ENCODE measurements at regions not wholly inside any gene's neighbourhood (a gene's known extent, or its start where the extent isn't known, plus 50 kb on each side); places are given as distances from the start of the nearest gene placed in this dataset.

DNA sequence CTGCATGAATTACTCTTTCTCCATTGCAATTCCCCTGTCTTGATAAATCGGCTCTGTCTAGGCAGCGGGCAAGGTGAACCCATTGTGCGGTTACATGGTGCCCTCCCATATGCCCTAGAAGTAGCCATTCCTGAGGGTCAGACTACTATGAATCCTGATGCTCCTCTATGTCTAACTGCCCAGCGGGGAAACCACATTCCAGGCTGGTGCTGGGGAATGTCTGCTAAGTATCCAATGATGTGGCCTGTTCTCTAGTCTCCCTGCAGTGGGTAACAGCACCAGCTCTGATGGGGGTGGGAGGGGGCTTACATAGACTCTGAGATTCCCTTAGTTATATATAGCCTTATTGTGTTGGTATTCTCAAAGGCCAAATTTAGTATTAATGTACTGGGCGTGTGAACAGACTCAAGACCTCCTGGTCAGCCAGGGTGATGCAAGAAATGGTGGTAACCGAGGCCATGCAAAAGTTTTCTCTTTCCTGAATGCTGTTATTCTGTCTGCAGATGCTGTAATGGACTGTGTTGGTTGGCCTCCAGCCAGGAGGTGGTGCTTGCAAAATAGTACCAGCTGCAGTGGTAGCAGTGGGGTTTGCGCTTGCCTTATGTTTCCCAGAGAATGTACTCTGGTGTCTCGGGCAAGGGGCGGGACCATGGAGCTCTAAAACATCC, 564.8 kb upstream of the SLITRK1 start (continued):
- TF ChIP-seq ZNF232 (CRISPR knock-in tag; IDR thresholded peaks at IDR 0.05) (no peak), CBFB (CRISPR knock-in tag; IDR thresholded peaks at IDR 0.05; ENCODE audit: low read depth) (no peak), TP53 (CRISPR knock-in tag; IDR thresholded peaks at IDR 0.05) (no peak)

DNA sequence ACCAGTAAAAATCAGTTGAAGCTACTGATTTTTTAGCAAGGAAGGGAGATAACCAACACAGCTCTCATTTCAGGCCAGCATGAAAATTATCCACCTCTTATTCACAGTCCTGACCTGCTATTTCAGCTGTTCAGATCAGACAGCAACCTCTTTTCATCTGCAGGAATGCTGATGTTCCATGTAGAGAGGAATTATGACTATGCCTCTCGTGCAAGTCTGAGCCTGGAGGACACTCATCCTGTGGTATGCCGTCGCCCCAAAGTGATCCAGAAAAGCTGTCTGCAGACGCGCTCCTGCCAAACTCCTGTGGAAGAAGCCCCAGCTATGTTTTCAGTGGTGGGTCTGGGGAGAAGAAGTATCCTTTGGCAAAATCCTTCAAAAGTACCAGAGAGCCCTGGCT, 563.5 kb upstream of the SLITRK1 start:
- Mint-ChIP-seq H3K9me3 (peaks cover 8% of the 10 kb centered on the region), H3K36me3 (no peaks in the 10 kb centered on the region), H3K27me3 (ENCODE audit: low read depth) (no peaks in the 10 kb centered on the region), H3K4me1 (peaks cover 18% of the 10 kb centered on the region), H3K27ac (no peak overlapping the region), H3K4me3 (no peak overlapping the region)
- CTCF ChIA-PET, result no interaction called here
- DNase-seq (ENCODE audit: low spot score) (no peak), ATAC-seq (no peak)
- TF ChIP-seq FOXP1 (CRISPR knock-in tag; IDR thresholded peaks at IDR 0.05; ENCODE audit: borderline replicate concordance) (no peak), ESRRA (CRISPR knock-in tag; IDR thresholded peaks at IDR 0.05; ENCODE audit: borderline replicate concordance) (no peak), SP1 (CRISPR knock-in tag; conservative IDR thresholded peaks at IDR 0.05) (no peak), IRF2 (CRISPR knock-in tag; IDR thresholded peaks at IDR 0.05; ENCODE audit: borderline replicate concordance, low read depth) (no peak), TCF7 (CRISPR knock-in tag; IDR thresholded peaks at IDR 0.05; ENCODE audit: low read depth) (no peak), ETV6 (CRISPR knock-in tag; IDR thresholded peaks at IDR 0.05) (no peak), ZNF138 (CRISPR knock-in tag; conservative IDR thresholded peaks at IDR 0.05) (no peak), ELF4 (CRISPR knock-in tag; IDR thresholded peaks at IDR 0.05; ENCODE audit: low read depth) (no peak), KAT7 (CRISPR knock-in tag; IDR thresholded peaks at IDR 0.05; ENCODE audit: borderline replicate concordance) (no peak), JAZF1 (CRISPR knock-in tag; IDR thresholded peaks at IDR 0.05) (no peak), NFE2L1 (CRISPR knock-in tag; IDR thresholded peaks at IDR 0.05) (no peak), ZNF317 (CRISPR knock-in tag; IDR thresholded peaks at IDR 0.05; ENCODE audit: borderline replicate concordance, low read depth) (no peak), ZNF219 (CRISPR knock-in tag; IDR thresholded peaks at IDR 0.05; ENCODE audit: borderline replicate concordance) (no peak)
- TF ChIP-seq, protein P1, sequence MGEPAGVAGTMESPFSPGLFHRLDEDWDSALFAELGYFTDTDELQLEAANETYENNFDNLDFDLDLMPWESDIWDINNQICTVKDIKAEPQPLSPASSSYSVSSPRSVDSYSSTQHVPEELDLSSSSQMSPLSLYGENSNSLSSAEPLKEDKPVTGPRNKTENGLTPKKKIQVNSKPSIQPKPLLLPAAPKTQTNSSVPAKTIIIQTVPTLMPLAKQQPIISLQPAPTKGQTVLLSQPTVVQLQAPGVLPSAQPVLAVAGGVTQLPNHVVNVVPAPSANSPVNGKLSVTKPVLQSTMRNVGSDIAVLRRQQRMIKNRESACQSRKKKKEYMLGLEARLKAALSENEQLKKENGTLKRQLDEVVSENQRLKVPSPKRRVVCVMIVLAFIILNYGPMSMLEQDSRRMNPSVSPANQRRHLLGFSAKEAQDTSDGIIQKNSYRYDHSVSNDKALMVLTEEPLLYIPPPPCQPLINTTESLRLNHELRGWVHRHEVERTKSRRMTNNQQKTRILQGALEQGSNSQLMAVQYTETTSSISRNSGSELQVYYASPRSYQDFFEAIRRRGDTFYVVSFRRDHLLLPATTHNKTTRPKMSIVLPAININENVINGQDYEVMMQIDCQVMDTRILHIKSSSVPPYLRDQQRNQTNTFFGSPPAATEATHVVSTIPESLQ (CRISPR knock-in tag; IDR thresholded peaks at IDR 0.05), result no peak
- TF ChIP-seq, protein P2, sequence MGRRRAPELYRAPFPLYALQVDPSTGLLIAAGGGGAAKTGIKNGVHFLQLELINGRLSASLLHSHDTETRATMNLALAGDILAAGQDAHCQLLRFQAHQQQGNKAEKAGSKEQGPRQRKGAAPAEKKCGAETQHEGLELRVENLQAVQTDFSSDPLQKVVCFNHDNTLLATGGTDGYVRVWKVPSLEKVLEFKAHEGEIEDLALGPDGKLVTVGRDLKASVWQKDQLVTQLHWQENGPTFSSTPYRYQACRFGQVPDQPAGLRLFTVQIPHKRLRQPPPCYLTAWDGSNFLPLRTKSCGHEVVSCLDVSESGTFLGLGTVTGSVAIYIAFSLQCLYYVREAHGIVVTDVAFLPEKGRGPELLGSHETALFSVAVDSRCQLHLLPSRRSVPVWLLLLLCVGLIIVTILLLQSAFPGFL (CRISPR knock-in tag; IDR thresholded peaks at IDR 0.05; ENCODE audit: borderline replicate concordance), result no peak
- TF ChIP-seq, protein P3, sequence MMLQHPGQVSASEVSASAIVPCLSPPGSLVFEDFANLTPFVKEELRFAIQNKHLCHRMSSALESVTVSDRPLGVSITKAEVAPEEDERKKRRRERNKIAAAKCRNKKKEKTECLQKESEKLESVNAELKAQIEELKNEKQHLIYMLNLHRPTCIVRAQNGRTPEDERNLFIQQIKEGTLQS (CRISPR knock-in tag; conservative IDR thresholded peaks at IDR 0.05), result no peak
- TF ChIP-seq, protein P4, sequence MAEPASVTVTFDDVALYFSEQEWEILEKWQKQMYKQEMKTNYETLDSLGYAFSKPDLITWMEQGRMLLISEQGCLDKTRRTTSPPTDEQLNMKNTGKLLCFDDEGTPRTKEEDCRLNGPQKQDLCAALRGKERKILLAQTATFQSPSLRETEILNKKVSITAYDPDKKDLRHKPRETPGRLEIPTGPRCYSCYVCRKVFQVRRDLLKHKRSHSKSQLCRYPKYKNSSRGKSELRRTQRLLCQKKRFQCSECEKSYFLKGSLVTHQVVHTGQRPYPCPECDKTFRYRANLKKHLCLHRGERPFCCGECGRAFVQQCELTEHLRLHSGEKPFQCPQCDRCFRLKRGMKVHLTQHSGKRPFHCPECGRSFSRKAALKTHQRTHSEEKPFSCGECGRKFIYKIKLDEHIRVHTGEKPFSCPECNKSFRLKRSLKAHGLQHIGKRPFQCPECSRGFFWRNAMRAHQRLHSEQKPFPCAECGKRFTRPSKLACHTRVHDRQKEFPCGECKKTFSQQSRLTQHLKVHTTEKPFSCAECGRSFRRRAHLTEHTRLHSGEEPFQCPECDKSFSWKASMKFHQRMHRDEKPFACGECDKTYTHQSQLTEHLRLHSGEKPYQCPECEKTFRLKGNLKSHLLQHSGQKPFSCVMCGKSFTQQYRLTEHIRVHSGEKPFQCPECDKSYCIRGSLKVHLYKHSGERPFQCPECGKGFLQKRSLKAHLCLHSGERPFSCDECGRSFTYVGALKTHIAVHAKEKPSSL (CRISPR knock-in tag; conservative IDR thresholded peaks at IDR 0.05), result no peak
- TF ChIP-seq, protein P5, sequence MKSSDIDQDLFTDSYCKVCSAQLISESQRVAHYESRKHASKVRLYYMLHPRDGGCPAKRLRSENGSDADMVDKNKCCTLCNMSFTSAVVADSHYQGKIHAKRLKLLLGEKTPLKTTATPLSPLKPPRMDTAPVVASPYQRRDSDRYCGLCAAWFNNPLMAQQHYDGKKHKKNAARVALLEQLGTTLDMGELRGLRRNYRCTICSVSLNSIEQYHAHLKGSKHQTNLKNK (CRISPR knock-in tag; IDR thresholded peaks at IDR 0.05), result no peak
- TF ChIP-seq, protein P6, sequence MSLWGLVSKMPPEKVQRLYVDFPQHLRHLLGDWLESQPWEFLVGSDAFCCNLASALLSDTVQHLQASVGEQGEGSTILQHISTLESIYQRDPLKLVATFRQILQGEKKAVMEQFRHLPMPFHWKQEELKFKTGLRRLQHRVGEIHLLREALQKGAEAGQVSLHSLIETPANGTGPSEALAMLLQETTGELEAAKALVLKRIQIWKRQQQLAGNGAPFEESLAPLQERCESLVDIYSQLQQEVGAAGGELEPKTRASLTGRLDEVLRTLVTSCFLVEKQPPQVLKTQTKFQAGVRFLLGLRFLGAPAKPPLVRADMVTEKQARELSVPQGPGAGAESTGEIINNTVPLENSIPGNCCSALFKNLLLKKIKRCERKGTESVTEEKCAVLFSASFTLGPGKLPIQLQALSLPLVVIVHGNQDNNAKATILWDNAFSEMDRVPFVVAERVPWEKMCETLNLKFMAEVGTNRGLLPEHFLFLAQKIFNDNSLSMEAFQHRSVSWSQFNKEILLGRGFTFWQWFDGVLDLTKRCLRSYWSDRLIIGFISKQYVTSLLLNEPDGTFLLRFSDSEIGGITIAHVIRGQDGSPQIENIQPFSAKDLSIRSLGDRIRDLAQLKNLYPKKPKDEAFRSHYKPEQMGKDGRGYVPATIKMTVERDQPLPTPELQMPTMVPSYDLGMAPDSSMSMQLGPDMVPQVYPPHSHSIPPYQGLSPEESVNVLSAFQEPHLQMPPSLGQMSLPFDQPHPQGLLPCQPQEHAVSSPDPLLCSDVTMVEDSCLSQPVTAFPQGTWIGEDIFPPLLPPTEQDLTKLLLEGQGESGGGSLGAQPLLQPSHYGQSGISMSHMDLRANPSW (CRISPR knock-in tag; conservative IDR thresholded peaks at IDR 0.05; ENCODE audit: low read depth), result no peak
- POLR2A ChIA-PET, result no interaction called here
